Esophagus muscularis mucosa (tissue), 3 donors: ENCODE measurements at regions not wholly inside any gene's neighbourhood (a gene's known extent, or its start where the extent isn't known, plus 50 kb on each side); places are given as distances from the start of the nearest gene placed in this dataset.

ENCODE experiments used
- CTCF ChIP-seq, 3 experiments: fragments of 200-600 bp in 2 of 3; fragments of 450-650 bp in 1 of 3; sonication (generic) in 2 of 3; IDR thresholded peaks; one replicate each; pipeline ENCODE4 v1.5.1; 2017 to 2019; ENCODE audit warnings: antibody characterized with exemption in 3 of 3, mild to moderate bottlenecking in 2 of 3, moderate library complexity in 1 of 3
- POLR2A ChIP-seq: fragments of 450-650 bp; IDR thresholded peaks from one replicate; pipeline ENCODE4 v1.6.1; 2017; ENCODE audit warnings: antibody characterized with exemption, moderate library complexity, mild to moderate bottlenecking, low read depth
- POLR2AphosphoS5 ChIP-seq, 2 donors: sonication (generic); formaldehyde crosslinking; IDR thresholded peaks; one replicate each; pipeline ENCODE4 v1.6.1; 2017; ENCODE audit warnings: antibody characterized with exemption in 2 of 2

GRCh38 chr20:43292222-43292621 lies 102.5 kb upstream of the PTPRT start:
- TF ChIP-seq CTCF (IDR thresholded peaks at IDR 0.05) (no peak), POLR2A (no peak), POLR2AphosphoS5 (IDR thresholded peaks at IDR 0.05) (no peak)
